GM15510 (cell line): ENCODE measurements at regions not wholly inside any gene's neighbourhood (a gene's known extent, or its start where the extent isn't known, plus 50 kb on each side); places are given as distances from the start of the nearest gene placed in this dataset.

Source experiments
- POLR2A ChIP-seq: IDR thresholded peaks from 3 replicates; pipeline ENCODE4 v1.6.1; 2011; ENCODE audit warnings: borderline replicate concordance; ENCODE audit not compliant: insufficient read length; ENCODE audit errors: extremely low read depth

- no peak for TF ChIP-seq POLR2A
These were observed 484.9 kb downstream of the BUD13 start for GRCh38 chr11:116287866-116288265.

- TF ChIP-seq POLR2A = no peak
These were observed 487.8 kb downstream of the BUD13 start for GRCh38 chr11:116285026-116285425.

GRCh38 chr11:116283300-116283699 is 489.5 kb downstream of the BUD13 start:
- no peak for TF ChIP-seq POLR2A

DNA sequence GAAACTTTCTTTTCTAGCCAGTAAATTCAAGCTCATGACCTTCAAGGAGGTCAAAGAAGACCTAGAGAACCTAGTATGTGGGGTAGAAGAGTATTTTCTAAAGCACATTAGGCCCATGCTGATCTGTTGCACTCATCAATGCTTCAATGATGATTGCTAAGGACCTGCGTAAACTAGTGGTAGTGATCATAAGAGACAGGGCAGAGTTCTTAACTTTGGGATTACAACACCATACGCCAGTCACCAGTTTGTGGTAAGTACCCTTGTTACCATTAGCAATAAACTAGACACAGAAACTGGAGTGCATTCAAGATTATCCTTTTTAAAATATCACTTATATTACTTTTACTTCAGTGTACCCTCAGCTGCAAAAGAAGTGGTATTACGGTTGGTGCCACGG is 490.3 kb downstream of the BUD13 start:
- TF ChIP-seq POLR2A = no peak

DNA sequence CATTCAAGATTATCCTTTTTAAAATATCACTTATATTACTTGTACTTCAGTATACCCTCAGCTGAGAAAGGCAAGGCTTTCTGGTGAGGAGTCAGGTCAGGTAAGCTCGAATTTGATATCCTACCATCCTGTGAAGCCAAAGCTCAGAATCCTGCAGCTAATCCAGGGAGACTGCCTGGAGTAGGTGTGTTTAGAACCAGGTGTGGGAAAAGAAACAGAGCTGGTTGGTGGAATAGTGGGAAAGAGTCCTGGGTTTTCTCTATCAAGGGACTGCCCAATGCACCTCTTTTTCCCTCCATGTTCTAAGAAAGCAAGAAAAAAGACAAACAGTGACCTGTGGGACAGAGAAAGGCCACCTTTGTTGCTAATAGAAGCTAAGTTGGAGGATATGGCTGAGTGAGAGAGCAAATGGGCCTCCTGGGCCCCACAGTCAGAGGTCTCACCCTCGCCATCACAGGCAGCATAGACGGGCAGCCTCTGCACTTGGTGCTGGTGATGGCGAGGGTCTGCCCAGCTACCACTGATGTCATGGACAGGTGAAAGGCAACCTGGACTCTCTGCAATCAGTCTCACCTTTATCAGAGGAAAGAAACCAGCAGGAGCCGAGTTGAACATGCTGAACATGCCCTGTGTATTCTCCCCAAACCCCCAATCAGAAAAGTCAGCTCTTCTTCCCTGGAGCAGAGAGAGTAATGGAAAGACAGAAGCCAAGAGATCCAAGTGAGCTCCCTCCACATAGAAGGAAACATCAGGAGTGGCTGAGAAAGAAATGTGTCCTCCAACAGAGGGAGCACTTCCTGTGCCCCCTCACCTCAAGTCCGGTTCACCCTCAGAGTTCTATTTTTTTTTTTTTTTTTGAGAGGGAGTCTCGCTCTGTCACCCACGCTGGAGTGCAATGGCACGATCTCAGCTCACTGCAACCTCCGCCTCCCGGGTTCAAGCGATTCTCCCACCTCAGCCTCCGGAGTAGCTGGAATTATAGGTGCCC is 491.3 kb downstream of the BUD13 start:
- no peak for TF ChIP-seq POLR2A

- no peak for TF ChIP-seq POLR2A
These were observed 493.3 kb downstream of the BUD13 start for GRCh38 chr11:116279511-116279910.

- no peak for TF ChIP-seq POLR2A
These were observed 494.7 kb downstream of the BUD13 start for GRCh38 chr11:116278076-116278475.

DNA sequence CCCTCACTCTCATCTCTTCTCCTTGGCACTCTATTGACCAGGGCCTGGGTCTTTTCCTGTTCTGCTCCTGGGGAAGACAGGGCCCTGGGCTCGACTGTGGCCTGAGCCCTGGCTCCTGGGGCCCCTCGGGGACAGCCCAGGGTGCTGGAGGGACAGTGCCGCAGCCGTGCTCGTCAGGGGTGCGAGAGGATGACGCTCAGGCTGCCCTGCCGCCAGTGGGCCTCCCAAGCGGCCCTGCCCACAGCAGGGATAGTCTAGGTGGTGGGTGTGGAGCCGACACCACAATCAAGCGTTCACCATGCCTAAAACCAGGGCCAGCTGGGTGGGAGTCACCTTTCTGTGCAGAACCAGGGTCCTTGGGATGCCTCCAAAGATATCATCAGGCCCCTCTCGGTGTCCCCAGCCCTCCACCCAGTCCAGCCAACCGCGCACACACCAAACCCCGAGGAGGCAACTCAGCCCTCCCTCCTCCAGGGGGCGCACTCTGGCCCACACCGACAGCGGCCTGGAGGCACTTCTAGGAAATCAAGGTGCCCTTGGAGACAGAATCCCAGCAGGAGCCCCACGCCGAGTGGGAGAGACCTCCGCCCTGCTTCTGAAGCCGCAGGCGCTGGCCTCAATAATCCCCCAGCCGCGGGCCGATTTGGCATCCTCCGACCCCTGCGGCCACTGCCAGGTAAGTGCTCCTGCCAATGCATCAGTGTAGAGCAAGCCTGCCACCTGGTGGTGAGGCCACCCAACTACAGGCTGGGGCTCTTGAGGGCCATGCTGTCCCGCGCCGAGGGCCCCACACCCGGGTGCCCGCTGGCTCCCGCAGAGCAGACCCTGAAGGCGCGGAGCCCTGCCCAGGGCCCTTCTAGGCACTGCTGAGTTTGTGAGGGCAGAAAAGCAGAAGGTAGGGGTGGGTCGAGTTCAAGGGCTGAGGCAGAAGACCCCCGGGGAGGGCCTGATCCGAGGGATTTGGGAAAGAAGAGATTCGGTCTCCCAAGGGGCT is 496.4 kb downstream of the BUD13 start:
- TF ChIP-seq POLR2A = no peak

GRCh38 chr11:116275635-116276034 is 497.2 kb downstream of the BUD13 start:
- no peak for TF ChIP-seq POLR2A

DNA sequence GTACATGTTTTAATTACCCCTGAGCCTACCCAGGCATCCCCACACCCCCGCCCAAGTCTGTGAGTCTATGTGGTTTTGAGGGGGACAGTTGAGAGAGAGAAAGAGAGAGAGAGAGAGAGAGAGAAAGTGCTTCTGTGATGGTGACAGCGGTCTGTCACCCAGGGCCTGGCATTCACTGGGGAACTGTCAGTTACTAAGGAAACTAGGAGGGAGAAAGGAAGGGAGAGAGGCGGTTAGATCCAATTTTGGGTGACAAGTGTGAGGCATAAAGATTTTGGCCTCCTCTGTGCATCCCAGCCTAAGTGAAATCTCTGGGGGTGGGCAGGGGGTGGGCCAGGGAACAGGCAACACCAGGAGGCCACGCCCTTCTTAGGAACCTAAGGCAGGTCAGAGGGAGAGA is 498.3 kb downstream of the BUD13 start:
- no peak for TF ChIP-seq POLR2A

- TF ChIP-seq POLR2A = no peak
These were observed 500.5 kb downstream of the BUD13 start for GRCh38 chr11:116272181-116272789.

- no peak for TF ChIP-seq POLR2A
These were observed 501.3 kb downstream of the BUD13 start for GRCh38 chr11:116271479-116271878.

- no peak for TF ChIP-seq POLR2A
These were observed 505.6 kb downstream of the BUD13 start for GRCh38 chr11:116267146-116267545.

- TF ChIP-seq POLR2A = no peak
These were observed 509.0 kb downstream of the BUD13 start for GRCh38 chr11:116263770-116264169.

GRCh38 chr11:116263019-116263418 is 509.8 kb downstream of the BUD13 start:
- no peak for TF ChIP-seq POLR2A

DNA sequence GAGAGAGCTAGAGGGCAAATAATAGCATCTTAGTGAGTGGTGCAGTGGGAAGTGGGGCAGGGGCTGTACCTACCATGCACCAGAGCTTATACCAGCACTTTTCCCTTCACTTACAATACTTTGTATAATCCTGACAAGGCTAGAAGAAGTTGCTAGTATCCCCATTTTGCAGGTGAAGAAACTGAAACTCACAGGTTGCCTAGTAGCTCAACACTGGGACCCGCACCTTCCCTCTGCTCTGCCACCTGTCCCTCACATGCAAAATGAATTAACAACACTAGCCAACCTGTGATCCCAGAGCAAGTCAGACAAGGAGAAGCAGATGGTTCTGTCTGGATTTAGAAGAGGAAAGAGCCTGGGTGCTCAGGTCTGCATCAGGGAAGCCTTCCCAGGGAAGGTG is 510.4 kb downstream of the BUD13 start:
- no peak for TF ChIP-seq POLR2A

GRCh38 chr11:116261606-116262005 is 511.2 kb downstream of the BUD13 start:
- TF ChIP-seq POLR2A = no peak
